GM20000 (cell line): ENCODE measurements at regions not wholly inside any gene's neighbourhood (a gene's known extent, or its start where the extent isn't known, plus 50 kb on each side); places are given as distances from the start of the nearest gene placed in this dataset.
A peak's percentile ranks its signal among the peaks of the same experiment; 100 is the strongest.
"Not testable (repeated sequence)": the region's sequence is repeated elsewhere in the genome, so short reads cannot be mapped to it uniquely, and the experiment has no call there.

Experiments
- DNase-seq: peaks from one replicate; pipeline ENCODE4 v3.0.0; 2012; ENCODE audit warnings: low spot score
- CTCF ChIP-seq: IDR thresholded peaks from 2 replicates; pipeline ENCODE4 v1.5.1; 2012; ENCODE audit warnings: mild to moderate bottlenecking, control low read depth; ENCODE audit errors: extremely low read depth, missing control alignments

GRCh38 chr3:4083225-4084015 is 219.7 kb upstream of the SETMAR start:
- no peak for TF ChIP-seq CTCF

GRCh38 chr3:4084271-4084670 is 218.9 kb upstream of the SETMAR start:
- no peak for DNase-seq
- TF ChIP-seq CTCF, result no peak

More at GRCh38 chr3:4083225-4084015, 219.7 kb upstream of the SETMAR start:
- no peak for DNase-seq

- not testable (repeated sequence) for DNase-seq
Measured at GRCh38 chr3:4086662-4087061, 216.5 kb upstream of the SETMAR start.

GRCh38 chr3:4091786-4092185 is 211.4 kb upstream of the SETMAR start:
- no peak for TF ChIP-seq CTCF
- DNase-seq, result no peak

GRCh38 chr3:4097801-4098200 is 205.4 kb upstream of the SETMAR start:
- TF ChIP-seq CTCF, result no peak
- DNase-seq, result no peak

GRCh38 chr3:4099607-4100006 is 203.6 kb upstream of the SETMAR start:
- no peak for DNase-seq
- TF ChIP-seq CTCF, result no peak

GRCh38 chr3:4107430-4107829 is 195.7 kb upstream of the SETMAR start:
- TF ChIP-seq CTCF, result peak; percentile 3
- no peak for DNase-seq

GRCh38 chr3:4113811-4114522 is 189.2 kb upstream of the SETMAR start:
- DNase-seq, result no peak
- no peak for TF ChIP-seq CTCF
